T-helper 17 cell (primary cell): ENCODE measurements at regions not wholly inside any gene's neighbourhood (a gene's known extent, or its start where the extent isn't known, plus 50 kb on each side); places are given as distances from the start of the nearest gene placed in this dataset.
"Not testable (repeated sequence)": the region's sequence is repeated elsewhere in the genome, so short reads cannot be mapped to it uniquely, and the experiment has no call there.

Experiments
- ATAC-seq: fragments of 150-1000 bp; cut with Tn5 transposase; 2 replicates; pipeline ENCODE4 v1.10.0; 2021; ENCODE audit warnings: mild to moderate bottlenecking, moderate library complexity
- DNase-seq, 3 donors: peaks; one replicate each; pipeline versions ENCODE4 v3.0.0 to v3.0.0-alpha.2; 2020 to 2021
- H3K9me3 ChIP-seq: one replicate; pipeline ENCODE4 v1.7.0; 2013; ENCODE audit warnings: low read length, mild to moderate bottlenecking; ENCODE audit not compliant: control insufficient read depth, poor library complexity, severe bottlenecking
- H3K27ac Mint-ChIP-seq: one replicate; pipeline ENCODE4 v1.8.0; 2022; ENCODE audit warnings: mild to moderate bottlenecking, moderate library complexity, mixed read lengths
- H3K27me3 Mint-ChIP-seq: one replicate; pipeline ENCODE4 v1.8.0; 2022; ENCODE audit warnings: mixed read lengths
- H3K36me3 Mint-ChIP-seq: one replicate; pipeline ENCODE4 v1.8.0; 2022; ENCODE audit warnings: low read depth, mixed read lengths
- H3K4me1 Mint-ChIP-seq: one replicate; pipeline ENCODE4 v1.8.0; 2022; ENCODE audit warnings: mild to moderate bottlenecking, mixed read lengths
- H3K4me3 Mint-ChIP-seq: one replicate; pipeline ENCODE4 v1.8.0; 2022; ENCODE audit warnings: mild to moderate bottlenecking, moderate library complexity, mixed read lengths

DNA sequence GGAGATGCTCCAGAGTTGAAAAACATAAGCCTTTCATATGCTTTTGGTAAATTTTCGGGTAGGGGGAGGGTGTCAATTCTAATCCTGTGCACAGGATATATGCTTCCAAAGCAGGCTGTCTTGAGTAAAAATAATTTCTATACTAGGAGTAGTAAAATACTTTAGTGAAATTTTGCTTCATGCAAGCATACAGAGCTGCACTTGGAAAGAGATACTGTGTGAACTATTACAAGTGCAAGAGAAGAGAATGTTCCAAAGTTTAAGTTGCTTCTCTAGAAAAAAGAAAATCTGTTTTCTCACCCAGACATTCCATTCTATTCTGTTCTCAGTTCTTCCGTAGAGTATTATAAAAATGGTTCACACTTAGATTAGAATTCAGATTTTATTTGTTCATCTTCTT lies 324.6 kb upstream of the AADAT start:
- H3K27me3 Mint-ChIP-seq: no peaks in the 10 kb centered on the region
- H3K9me3 ChIP-seq: no peaks in the 10 kb centered on the region
- DNase-seq (no peak), ATAC-seq (no peak)
- H3K4me3 Mint-ChIP-seq: no peak overlapping the region
- H3K4me1 Mint-ChIP-seq: no peaks in the 10 kb centered on the region
- H3K36me3 Mint-ChIP-seq: no peaks in the 10 kb centered on the region
- no peak overlapping the region for H3K27ac Mint-ChIP-seq

DNA sequence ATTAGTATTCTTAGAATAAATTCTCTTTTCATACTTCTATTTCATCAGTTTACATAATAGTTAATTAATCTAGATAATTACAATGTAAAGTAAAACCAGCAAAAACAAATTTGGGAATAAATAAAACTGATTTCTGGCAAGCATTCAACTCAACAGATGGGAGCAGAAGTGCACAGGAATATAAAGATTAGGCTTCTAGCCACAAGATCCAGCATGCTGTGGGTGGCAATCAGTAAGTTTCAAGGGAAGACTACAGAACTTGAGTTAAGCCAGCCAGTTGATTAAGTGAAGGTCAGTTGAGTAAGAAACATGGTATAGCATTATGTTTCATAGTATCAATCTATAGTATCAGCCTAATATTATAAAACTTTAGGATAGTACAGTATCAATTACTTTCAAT lies 324.2 kb upstream of the AADAT start:
- ATAC-seq (no peak), DNase-seq (no peak)
- no peaks in the 10 kb centered on the region for H3K9me3 ChIP-seq
- no peaks in the 10 kb centered on the region for H3K27me3 Mint-ChIP-seq
- H3K4me3 Mint-ChIP-seq: no peak overlapping the region
- no peak overlapping the region for H3K27ac Mint-ChIP-seq
- H3K36me3 Mint-ChIP-seq: no peaks in the 10 kb centered on the region
- H3K4me1 Mint-ChIP-seq: no peaks in the 10 kb centered on the region

GRCh38 chr4:170400361-170400760 lies 310.6 kb upstream of the AADAT start:
- ATAC-seq: no peak
- Mint-ChIP-seq H3K4me1 (no peaks in the 10 kb centered on the region), H3K27me3 (no peaks in the 10 kb centered on the region), H3K36me3 (no peaks in the 10 kb centered on the region), H3K4me3 (no peak overlapping the region), H3K27ac (no peak overlapping the region)
- no peak for DNase-seq
- no peaks in the 10 kb centered on the region for H3K9me3 ChIP-seq

DNA sequence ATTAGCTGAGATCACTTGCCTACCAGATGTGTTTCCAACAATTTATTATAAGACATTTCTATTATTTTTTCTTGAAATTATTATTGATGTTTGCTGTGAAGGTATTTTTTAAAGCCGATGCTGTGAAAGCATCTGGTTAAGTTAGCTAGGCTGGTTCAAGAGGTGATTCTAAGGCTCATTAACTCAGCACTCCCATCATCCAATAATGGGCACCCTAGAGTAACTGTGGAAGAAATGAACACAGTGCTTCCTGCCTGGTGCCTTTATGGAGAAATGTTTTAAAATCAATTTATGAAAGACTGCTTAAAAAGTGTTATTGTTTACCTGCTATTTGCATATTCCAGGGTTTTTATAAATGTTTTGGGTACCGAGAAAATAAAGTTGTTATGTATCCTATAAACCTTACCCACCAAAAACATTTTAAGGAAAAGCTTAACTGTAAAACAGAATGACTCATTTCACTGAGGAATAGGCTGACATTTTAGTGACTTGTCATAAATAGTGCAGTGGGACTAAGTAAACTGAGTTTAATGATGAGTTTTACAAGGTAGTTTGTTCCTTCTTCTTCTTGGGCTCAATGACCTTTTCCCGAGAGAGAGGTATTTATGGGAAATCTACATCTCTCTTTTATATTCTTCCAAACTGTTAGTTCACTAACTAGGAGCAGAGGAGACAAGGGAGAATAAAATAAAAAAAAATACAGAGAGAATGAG lies 310.0 kb upstream of the AADAT start:
- H3K9me3 ChIP-seq: no peaks in the 10 kb centered on the region

GRCh38 chr4:170398218-170398617 lies 308.5 kb upstream of the AADAT start:
- Mint-ChIP-seq H3K36me3 (no peaks in the 10 kb centered on the region), H3K27me3 (no peaks in the 10 kb centered on the region)

More for the DNA sequence above, 310.0 kb upstream of the AADAT start:
- H3K36me3 Mint-ChIP-seq: no peaks in the 10 kb centered on the region
- no peaks in the 10 kb centered on the region for H3K4me1 Mint-ChIP-seq
- DNase-seq (no peak), ATAC-seq (no peak)
- H3K27ac Mint-ChIP-seq: no peak overlapping the region
- H3K27me3 Mint-ChIP-seq: no peaks in the 10 kb centered on the region
- no peak overlapping the region for H3K4me3 Mint-ChIP-seq

DNA sequence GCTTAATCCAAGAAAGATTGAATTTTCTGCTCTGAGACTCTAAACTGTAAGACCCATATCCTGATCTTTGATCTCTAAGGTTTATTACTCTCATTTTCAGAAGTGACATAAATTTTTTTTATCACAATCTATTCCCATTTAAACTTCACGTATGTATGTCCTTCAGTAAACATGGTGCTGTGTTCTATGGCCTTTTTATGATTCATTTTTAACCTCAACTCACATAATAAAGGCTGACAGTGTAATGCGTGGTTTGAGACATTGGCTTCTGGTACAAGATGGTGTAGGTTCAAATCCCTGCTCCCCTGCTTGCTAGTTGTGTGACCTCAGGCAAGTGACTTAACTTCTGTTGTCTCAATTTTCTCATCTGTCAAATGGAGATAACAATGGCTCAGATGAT lies 306.0 kb upstream of the AADAT start:
- no peaks in the 10 kb centered on the region for H3K36me3 Mint-ChIP-seq
- H3K4me3 Mint-ChIP-seq: no peak overlapping the region
- no peak for DNase-seq
- H3K4me1 Mint-ChIP-seq: no peaks in the 10 kb centered on the region
- no peak for ATAC-seq
- H3K27me3 Mint-ChIP-seq: no peaks in the 10 kb centered on the region
- no peak overlapping the region for H3K27ac Mint-ChIP-seq
- no peaks in the 10 kb centered on the region for H3K9me3 ChIP-seq

More at GRCh38 chr4:170398218-170398617, 308.5 kb upstream of the AADAT start:
- Mint-ChIP-seq H3K4me3 (no peak overlapping the region), H3K27ac (no peak overlapping the region), H3K4me1 (no peaks in the 10 kb centered on the region)
- ATAC-seq (no peak), DNase-seq (no peak)
- no peaks in the 10 kb centered on the region for H3K9me3 ChIP-seq

DNA sequence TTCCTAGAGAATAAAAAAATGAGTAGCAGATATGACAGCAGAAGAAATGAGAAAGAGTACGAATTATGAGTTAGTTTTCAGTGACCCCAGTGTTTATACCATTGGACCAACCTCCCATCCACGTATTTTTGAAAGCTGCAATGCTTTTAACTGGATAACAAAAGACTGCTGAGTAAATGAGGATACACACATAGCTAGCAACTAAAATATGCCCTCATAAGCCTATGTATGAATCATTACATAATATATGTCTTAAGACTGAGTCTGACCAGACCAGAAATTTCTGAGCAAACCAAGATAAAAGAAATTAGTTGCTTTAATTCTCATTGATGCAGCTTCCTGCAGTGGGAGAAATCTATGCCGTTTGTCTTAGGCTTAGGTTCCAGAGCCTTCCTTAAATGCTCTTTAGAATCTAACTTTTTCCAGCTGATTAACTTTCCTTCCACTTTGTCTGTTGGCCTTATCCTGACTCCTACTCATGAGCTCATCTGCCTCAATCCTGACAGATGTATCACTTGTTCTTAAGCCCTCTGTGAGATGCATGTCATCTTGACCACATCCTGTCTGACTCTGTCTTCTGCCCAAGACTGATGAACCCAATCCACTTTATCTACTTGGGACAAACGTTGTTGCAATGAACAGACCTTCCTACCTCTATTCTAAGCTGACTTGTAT lies 301.4 kb upstream of the AADAT start:
- no peak overlapping the region for H3K27ac Mint-ChIP-seq
- no peaks in the 10 kb centered on the region for H3K4me1 Mint-ChIP-seq
- DNase-seq (no peak), ATAC-seq (no peak)
- H3K4me3 Mint-ChIP-seq: no peak overlapping the region
- H3K36me3 Mint-ChIP-seq: no peaks in the 10 kb centered on the region
- H3K9me3 ChIP-seq: no peaks in the 10 kb centered on the region
- H3K27me3 Mint-ChIP-seq: no peaks in the 10 kb centered on the region

DNA sequence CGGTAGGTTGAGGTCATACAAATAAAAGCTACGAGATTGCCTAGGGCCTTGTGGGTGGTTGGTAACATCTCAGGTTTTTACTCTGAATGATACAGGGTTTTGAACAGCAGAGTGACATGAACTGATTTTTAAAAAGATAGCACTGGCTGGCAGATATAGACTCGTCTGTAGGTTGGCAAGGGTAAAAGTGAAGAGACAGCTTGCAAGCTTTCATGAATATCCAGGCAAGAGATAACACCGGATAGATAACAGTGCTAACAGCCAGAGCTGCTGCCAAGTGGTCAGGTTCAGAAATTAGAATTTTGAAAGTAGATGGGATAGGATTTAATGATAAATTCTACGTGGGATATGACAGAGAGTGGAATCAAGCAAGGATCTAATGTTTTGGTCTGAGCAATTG lies 299.7 kb upstream of the AADAT start:
- no peaks in the 10 kb centered on the region for H3K9me3 ChIP-seq
- Mint-ChIP-seq H3K4me1 (no peaks in the 10 kb centered on the region), H3K4me3 (no peak overlapping the region), H3K36me3 (no peaks in the 10 kb centered on the region), H3K27me3 (no peaks in the 10 kb centered on the region), H3K27ac (no peak overlapping the region)
- DNase-seq (no peak), ATAC-seq (no peak)

DNA sequence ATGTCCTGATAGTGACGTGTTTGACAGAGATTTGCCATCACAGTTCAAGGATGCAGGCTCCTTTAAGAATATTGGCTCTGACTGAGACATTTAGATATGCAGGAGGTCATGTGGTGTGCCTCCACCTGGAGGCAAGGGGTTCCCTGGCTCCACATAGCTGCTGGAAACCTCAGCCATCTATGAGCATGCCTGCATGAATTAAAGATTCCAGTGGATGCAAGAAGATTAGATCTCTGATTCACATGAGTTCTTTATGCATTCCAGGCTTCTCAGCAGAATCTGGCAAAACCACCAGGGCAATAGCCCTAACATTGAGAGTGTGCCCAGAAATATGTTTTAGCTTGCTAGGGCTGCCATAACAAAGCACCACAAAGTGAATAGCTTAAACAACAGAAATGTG lies 298.5 kb upstream of the AADAT start:
- H3K9me3 ChIP-seq: no peaks in the 10 kb centered on the region
- H3K27me3 Mint-ChIP-seq: no peaks in the 10 kb centered on the region
- H3K4me1 Mint-ChIP-seq: no peaks in the 10 kb centered on the region
- ATAC-seq (no peak), DNase-seq (no peak)
- H3K4me3 Mint-ChIP-seq: no peak overlapping the region
- H3K36me3 Mint-ChIP-seq: no peaks in the 10 kb centered on the region
- no peak overlapping the region for H3K27ac Mint-ChIP-seq

DNA sequence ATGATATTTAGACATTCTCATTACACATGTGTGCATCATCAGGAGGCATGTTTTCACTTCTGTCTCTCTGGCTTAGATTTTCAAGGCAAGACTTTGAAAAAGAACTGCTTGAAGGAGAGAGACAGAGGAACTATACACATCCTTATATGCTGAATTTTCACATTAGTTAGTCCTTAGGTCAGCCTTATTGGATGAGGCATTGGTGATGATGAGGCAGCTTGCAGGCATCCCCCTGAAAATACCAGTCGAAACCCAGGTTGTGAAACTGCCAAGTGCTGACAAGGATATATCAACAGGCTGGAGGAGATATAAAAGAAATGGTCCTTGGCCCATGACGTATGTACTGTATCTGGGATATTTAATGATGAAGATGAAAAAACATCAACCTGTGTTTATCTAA lies 297.2 kb upstream of the AADAT start:
- ATAC-seq (no peak), DNase-seq (no peak)
- H3K36me3 Mint-ChIP-seq: no peaks in the 10 kb centered on the region
- no peaks in the 10 kb centered on the region for H3K4me1 Mint-ChIP-seq
- H3K4me3 Mint-ChIP-seq: no peak overlapping the region
- no peak overlapping the region for H3K27ac Mint-ChIP-seq
- H3K27me3 Mint-ChIP-seq: no peaks in the 10 kb centered on the region
- H3K9me3 ChIP-seq: no peaks in the 10 kb centered on the region

DNA sequence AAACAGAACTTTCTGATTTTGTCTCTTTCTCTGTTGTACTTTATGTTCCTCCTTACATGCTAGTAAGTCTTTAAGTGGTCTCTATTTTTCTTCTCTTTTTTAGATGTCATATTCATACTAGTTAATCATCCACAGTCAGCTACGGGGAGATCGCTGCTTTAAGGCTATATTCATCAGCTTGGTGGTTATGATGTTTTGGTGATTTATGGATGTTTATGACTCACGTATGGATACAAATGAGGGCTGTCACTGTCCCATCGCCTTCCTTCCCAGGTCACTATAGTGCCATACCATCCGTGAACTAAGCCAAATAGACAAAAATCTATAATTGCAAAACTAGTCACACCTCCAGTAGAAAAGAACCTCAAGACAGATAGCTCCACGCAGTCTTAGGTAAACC lies 296.8 kb upstream of the AADAT start:
- Mint-ChIP-seq H3K27ac (no peak overlapping the region), H3K4me1 (no peaks in the 10 kb centered on the region), H3K36me3 (no peaks in the 10 kb centered on the region), H3K27me3 (no peaks in the 10 kb centered on the region), H3K4me3 (no peak overlapping the region)
- ATAC-seq: no peak
- no peak for DNase-seq
- H3K9me3 ChIP-seq: no peaks in the 10 kb centered on the region

GRCh38 chr4:170374770-170375169 lies 285.0 kb upstream of the AADAT start:
- no peak overlapping the region for H3K4me3 Mint-ChIP-seq
- no peaks in the 10 kb centered on the region for H3K27me3 Mint-ChIP-seq
- no peak overlapping the region for H3K27ac Mint-ChIP-seq
- ATAC-seq (no peak), DNase-seq (no peak)
- H3K36me3 Mint-ChIP-seq: no peaks in the 10 kb centered on the region
- no peaks in the 10 kb centered on the region for H3K9me3 ChIP-seq
- H3K4me1 Mint-ChIP-seq: no peaks in the 10 kb centered on the region

- H3K4me1 Mint-ChIP-seq: no peaks in the 10 kb centered on the region
- ATAC-seq (no peak), DNase-seq (no peak)
- H3K27ac Mint-ChIP-seq: no peak overlapping the region
- H3K4me3 Mint-ChIP-seq: no peak overlapping the region
- H3K27me3 Mint-ChIP-seq: no peaks in the 10 kb centered on the region
- H3K9me3 ChIP-seq: no peaks in the 10 kb centered on the region
- H3K36me3 Mint-ChIP-seq: no peaks in the 10 kb centered on the region
Observed at GRCh38 chr4:170348945-170349344, 259.2 kb upstream of the AADAT start.

DNA sequence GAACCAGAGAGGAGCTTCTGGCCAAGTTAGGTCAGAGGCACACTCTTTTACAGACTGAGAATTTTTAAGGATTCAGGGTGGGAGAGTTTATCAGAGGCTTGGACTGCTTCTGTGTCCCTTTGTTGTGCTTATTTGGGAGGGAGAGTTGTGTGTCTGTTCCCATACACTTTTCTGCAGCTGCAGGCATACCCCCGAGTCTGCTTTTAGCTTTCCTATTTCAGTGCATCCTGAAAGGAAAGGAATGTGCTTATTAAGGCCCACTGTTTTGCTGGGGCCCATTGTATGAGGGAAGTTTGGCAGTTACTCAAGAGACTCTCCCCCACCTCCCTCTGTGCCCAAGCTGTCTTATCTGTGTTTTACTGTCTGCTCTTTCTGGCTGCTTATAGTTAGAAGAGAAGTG lies 257.4 kb upstream of the AADAT start:
- not testable (repeated sequence) for H3K36me3 Mint-ChIP-seq, ATAC-seq, DNase-seq, H3K9me3 ChIP-seq, H3K4me3 Mint-ChIP-seq, H3K4me1 Mint-ChIP-seq, H3K27me3 Mint-ChIP-seq, H3K27ac Mint-ChIP-seq
